Suprapubic skin (tissue), 4 donors: ENCODE measurements at regions not wholly inside any gene's neighbourhood (a gene's known extent, or its start where the extent isn't known, plus 50 kb on each side); places are given as distances from the start of the nearest gene placed in this dataset.

ENCODE experiments used
- DNase-seq, 2 donors: peaks; one replicate each; pipeline ENCODE4 v3.0.0-alpha.2; 2019; ENCODE audit warnings: low spot score in 2 of 2
- H3K27ac ChIP-seq: fragments of 200-600 bp; sonication (generic); one replicate; pipeline ENCODE4 v1.5.1; 2019
- H3K27me3 ChIP-seq: fragments of 200-600 bp; sonication (generic); one replicate; pipeline ENCODE4 v1.5.1; 2019
- H3K36me3 ChIP-seq: fragments of 200-600 bp; sonication (generic); one replicate; pipeline ENCODE4 v1.5.1; 2019
- H3K4me1 ChIP-seq: fragments of 200-600 bp; sonication (generic); one replicate; pipeline ENCODE4 v1.5.1; 2019
- H3K4me3 ChIP-seq: fragments of 200-600 bp; sonication (generic); one replicate; pipeline ENCODE4 v1.5.1; 2019; ENCODE audit warnings: mild to moderate bottlenecking
- H3K9me3 ChIP-seq: fragments of 200-600 bp; sonication (generic); one replicate; pipeline ENCODE4 v1.5.1; 2019
- EP300 ChIP-seq: sonication (generic); formaldehyde crosslinking; IDR thresholded peaks from one replicate; pipeline ENCODE4 v1.6.1; 2017; ENCODE audit warnings: antibody characterized with exemption
- POLR2A ChIP-seq, 2 donors: fragments of 450-650 bp; IDR thresholded peaks; one replicate each; pipeline ENCODE4 v1.6.1; 2017; ENCODE audit warnings: antibody characterized with exemption in 2 of 2, mild to moderate bottlenecking in 2 of 2, moderate library complexity in 2 of 2
- POLR2AphosphoS5 ChIP-seq, 3 donors: sonication (generic); formaldehyde crosslinking; IDR thresholded peaks; one replicate each; pipeline ENCODE4 v1.6.1; 2017; ENCODE audit warnings: antibody characterized with exemption in 3 of 3
- WGBS: methylation state at CpG from one replicate; pipeline ENCODE4 v1.1.5; 2018; 5-methylcytosine and 5-hydroxymethylcytosine counted together
- TF ChIP-seq, protein P1 (sequence below), 2 donors: fragments of 200-600 bp in 1 of 2; fragments of 450-650 bp in 1 of 2; sonication (generic) in 1 of 2; IDR thresholded peaks; one replicate each; pipeline ENCODE4 v1.5.1; 2016 to 2019; ENCODE audit warnings: antibody characterized with exemption in 2 of 2, mild to moderate bottlenecking in 1 of 2, moderate library complexity in 1 of 2

DNA sequence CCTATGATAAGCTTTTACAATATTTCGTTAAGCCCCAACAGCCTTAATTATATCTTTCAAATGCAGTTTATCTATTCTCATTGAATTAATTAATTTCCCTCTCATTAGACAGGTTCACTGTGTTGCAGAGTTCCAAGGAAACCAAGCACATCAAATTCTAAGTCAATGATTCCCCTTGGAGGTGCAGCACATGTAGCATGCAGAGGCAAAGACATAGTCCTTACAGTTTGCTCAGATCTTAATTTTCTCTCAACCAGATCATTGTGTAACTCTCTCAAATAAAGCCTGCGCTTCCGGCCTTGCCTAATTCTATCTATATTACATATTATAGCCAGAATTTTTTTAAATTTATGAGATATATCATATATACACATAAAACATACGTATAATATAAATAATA is 205.4 kb downstream of the GRIA2 start:
- Histone ChIP-seq H3K36me3 (no peaks in the 10 kb centered on the region), H3K27ac (no peak overlapping the region), H3K27me3 (no peaks in the 10 kb centered on the region), H3K4me1 (no peaks in the 10 kb centered on the region), H3K4me3 (no peak overlapping the region), H3K9me3 (peaks cover 4% of the 10 kb centered on the region)
- no peak for DNase-seq
- WGBS: 88% methylated on average over 4 of the region's 4 CpGs
- no peak for TF ChIP-seq EP300
- TF ChIP-seq, protein P1, sequence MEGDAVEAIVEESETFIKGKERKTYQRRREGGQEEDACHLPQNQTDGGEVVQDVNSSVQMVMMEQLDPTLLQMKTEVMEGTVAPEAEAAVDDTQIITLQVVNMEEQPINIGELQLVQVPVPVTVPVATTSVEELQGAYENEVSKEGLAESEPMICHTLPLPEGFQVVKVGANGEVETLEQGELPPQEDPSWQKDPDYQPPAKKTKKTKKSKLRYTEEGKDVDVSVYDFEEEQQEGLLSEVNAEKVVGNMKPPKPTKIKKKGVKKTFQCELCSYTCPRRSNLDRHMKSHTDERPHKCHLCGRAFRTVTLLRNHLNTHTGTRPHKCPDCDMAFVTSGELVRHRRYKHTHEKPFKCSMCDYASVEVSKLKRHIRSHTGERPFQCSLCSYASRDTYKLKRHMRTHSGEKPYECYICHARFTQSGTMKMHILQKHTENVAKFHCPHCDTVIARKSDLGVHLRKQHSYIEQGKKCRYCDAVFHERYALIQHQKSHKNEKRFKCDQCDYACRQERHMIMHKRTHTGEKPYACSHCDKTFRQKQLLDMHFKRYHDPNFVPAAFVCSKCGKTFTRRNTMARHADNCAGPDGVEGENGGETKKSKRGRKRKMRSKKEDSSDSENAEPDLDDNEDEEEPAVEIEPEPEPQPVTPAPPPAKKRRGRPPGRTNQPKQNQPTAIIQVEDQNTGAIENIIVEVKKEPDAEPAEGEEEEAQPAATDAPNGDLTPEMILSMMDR (IDR thresholded peaks at IDR 0.05): no peak
- TF ChIP-seq POLR2AphosphoS5 (IDR thresholded peaks at IDR 0.05): no peak
- no peak for TF ChIP-seq POLR2A (IDR thresholded peaks at IDR 0.05)

DNA sequence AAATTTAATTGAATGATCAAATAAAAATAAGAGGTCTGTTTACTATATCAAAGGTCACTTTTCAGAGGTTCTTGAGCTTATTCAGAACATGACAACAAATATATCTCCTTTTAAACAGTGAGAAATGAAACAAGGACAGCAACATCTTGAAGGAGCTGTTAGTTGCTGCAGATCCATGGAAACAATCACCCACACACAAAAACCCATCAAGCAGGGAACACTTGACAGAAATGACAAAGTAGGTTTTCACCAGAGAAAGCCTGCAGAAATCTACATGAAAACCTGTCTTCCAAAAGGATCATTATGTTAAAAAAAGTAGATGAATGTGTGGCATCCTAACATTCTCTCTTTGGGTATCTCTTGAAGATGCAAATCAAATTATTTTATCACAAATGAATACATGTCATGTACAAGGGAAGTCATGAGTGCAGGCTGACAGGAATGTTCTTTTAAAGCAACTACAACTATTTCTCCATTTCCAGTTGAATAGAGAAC is 203.0 kb downstream of the GRIA2 start:
- no peaks in the 10 kb centered on the region for H3K27me3 ChIP-seq
- no peaks in the 10 kb centered on the region for H3K4me1 ChIP-seq
- H3K4me3 ChIP-seq: no peak overlapping the region
- no peak overlapping the region for H3K27ac ChIP-seq
- no peaks in the 10 kb centered on the region for H3K36me3 ChIP-seq
- peaks cover 4% of the 10 kb centered on the region for H3K9me3 ChIP-seq
- TF ChIP-seq EP300: no peak
- TF ChIP-seq, protein P1 (IDR thresholded peaks at IDR 0.05): no peak
- no peak for TF ChIP-seq POLR2A (IDR thresholded peaks at IDR 0.05)
- no peak for TF ChIP-seq POLR2AphosphoS5 (IDR thresholded peaks at IDR 0.05)
- DNase-seq: no peak

DNA sequence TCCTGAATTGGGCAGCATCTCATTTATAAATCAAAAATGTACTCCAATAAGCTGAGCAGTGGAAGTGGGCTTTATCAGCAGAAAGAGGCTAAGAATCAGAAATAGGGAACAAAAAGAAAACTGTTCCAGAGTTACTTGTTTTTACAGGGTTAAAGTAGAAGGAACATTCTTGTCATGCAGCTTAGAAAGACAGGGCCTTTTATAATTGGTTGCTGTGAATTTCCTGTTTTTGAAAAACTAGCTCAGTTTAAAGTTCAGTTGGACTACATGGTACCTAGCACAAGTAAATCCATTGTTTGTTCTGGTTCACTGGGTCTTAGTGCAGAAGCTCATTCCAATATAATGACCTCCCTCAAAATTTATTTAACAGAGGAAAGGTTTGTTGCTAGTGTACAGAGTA is 200.8 kb downstream of the GRIA2 start:
- TF ChIP-seq POLR2AphosphoS5 (IDR thresholded peaks at IDR 0.05) (no peak), EP300 (no peak), POLR2A (IDR thresholded peaks at IDR 0.05) (no peak)
- TF ChIP-seq, protein P1 (IDR thresholded peaks at IDR 0.05): no peak
- DNase-seq: no peak
- Histone ChIP-seq H3K4me3 (no peak overlapping the region), H3K9me3 (peaks cover 4% of the 10 kb centered on the region), H3K27me3 (no peaks in the 10 kb centered on the region), H3K36me3 (no peaks in the 10 kb centered on the region), H3K4me1 (no peaks in the 10 kb centered on the region), H3K27ac (no peak overlapping the region)
